ENCODE measurements at regions not wholly inside any gene's neighbourhood (a gene's known extent, or its start where the extent isn't known, plus 50 kb on each side); places are given as distances from the start of the nearest gene placed in this dataset.
A peak's percentile ranks its signal among the peaks of the same experiment; 100 is the strongest.

GRCh38 chr2:139124271-139124670 lies 344.1 kb upstream of the NXPH2 start:
- DNase-seq (ENCODE audit: low read depth): no peak
- no peak overlapping the region for H3K4me3 ChIP-seq (ENCODE audit: low read depth, low read length)
- no peak for TF ChIP-seq CTCF (IDR thresholded peaks at IDR 0.05; ENCODE audit: low read depth, low read length)
- no peak for TF ChIP-seq POLR2A (IDR thresholded peaks at IDR 0.05; ENCODE audit: extremely low read depth, insufficient read length)
- TF ChIP-seq MAX (IDR thresholded peaks at IDR 0.05; ENCODE audit: low read depth, low read length): no peak
- no peak for TF ChIP-seq MYC (IDR thresholded peaks at IDR 0.05; ENCODE audit: low read depth, low read length)

- TF ChIP-seq MYC (IDR thresholded peaks at IDR 0.05; ENCODE audit: low read depth, low read length) (no peak), CTCF (IDR thresholded peaks at IDR 0.05; ENCODE audit: low read depth, low read length) (no peak), POLR2A (IDR thresholded peaks at IDR 0.05; ENCODE audit: extremely low read depth, insufficient read length) (no peak), MAX (IDR thresholded peaks at IDR 0.05; ENCODE audit: low read depth, low read length) (no peak)
- H3K4me3 ChIP-seq (ENCODE audit: low read depth, low read length): no peak overlapping the region
- DNase-seq (ENCODE audit: low read depth): no peak
These were observed 343.6 kb upstream of the NXPH2 start for GRCh38 chr2:139123795-139124194.

- peak; percentile 34 for DNase-seq (ENCODE audit: low read depth)
- no peak overlapping the region for H3K4me3 ChIP-seq (ENCODE audit: low read depth, low read length)
- no peak for TF ChIP-seq MAX (IDR thresholded peaks at IDR 0.05; ENCODE audit: low read depth, low read length)
- TF ChIP-seq CTCF (IDR thresholded peaks at IDR 0.05; ENCODE audit: low read depth, low read length): no peak
- TF ChIP-seq POLR2A (IDR thresholded peaks at IDR 0.05; ENCODE audit: extremely low read depth, insufficient read length): no peak
- no peak for TF ChIP-seq MYC (IDR thresholded peaks at IDR 0.05; ENCODE audit: low read depth, low read length)
These were observed 342.5 kb upstream of the NXPH2 start for GRCh38 chr2:139122711-139123158.

- no peak for TF ChIP-seq MYC (IDR thresholded peaks at IDR 0.05; ENCODE audit: low read depth, low read length)
- no peak for TF ChIP-seq POLR2A (IDR thresholded peaks at IDR 0.05; ENCODE audit: extremely low read depth, insufficient read length)
- no peak for TF ChIP-seq MAX (IDR thresholded peaks at IDR 0.05; ENCODE audit: low read depth, low read length)
- TF ChIP-seq CTCF (IDR thresholded peaks at IDR 0.05; ENCODE audit: low read depth, low read length): no peak
- no peak overlapping the region for H3K4me3 ChIP-seq (ENCODE audit: low read depth, low read length)
- no peak for DNase-seq (ENCODE audit: low read depth)
These were observed 319.5 kb upstream of the NXPH2 start for GRCh38 chr2:139099721-139100120.

- H3K4me3 ChIP-seq (ENCODE audit: low read depth, low read length): no peak overlapping the region
- no peak for TF ChIP-seq CTCF (IDR thresholded peaks at IDR 0.05; ENCODE audit: low read depth, low read length)
- TF ChIP-seq POLR2A (IDR thresholded peaks at IDR 0.05; ENCODE audit: extremely low read depth, insufficient read length): no peak
- TF ChIP-seq MYC (IDR thresholded peaks at IDR 0.05; ENCODE audit: low read depth, low read length): no peak
- no peak for TF ChIP-seq MAX (IDR thresholded peaks at IDR 0.05; ENCODE audit: low read depth, low read length)
- no peak for DNase-seq (ENCODE audit: low read depth)
These were observed 318.8 kb upstream of the NXPH2 start for GRCh38 chr2:139098961-139099360.

- no peak for DNase-seq (ENCODE audit: low read depth)
- no peak overlapping the region for H3K4me3 ChIP-seq (ENCODE audit: low read depth, low read length)
- TF ChIP-seq CTCF (IDR thresholded peaks at IDR 0.05; ENCODE audit: low read depth, low read length) (no peak), POLR2A (IDR thresholded peaks at IDR 0.05; ENCODE audit: extremely low read depth, insufficient read length) (no peak), MYC (IDR thresholded peaks at IDR 0.05; ENCODE audit: low read depth, low read length) (no peak), MAX (IDR thresholded peaks at IDR 0.05; ENCODE audit: low read depth, low read length) (no peak)
These were observed 302.9 kb upstream of the NXPH2 start for GRCh38 chr2:139083121-139083520.

Data from NB4 (cell line).